Transverse colon (tissue), 4 donors: ENCODE measurements at regions not wholly inside any gene's neighbourhood (a gene's known extent, or its start where the extent isn't known, plus 50 kb on each side); places are given as distances from the start of the nearest gene placed in this dataset.
"Not testable (repeated sequence)": the region's sequence is repeated elsewhere in the genome, so short reads cannot be mapped to it uniquely, and the experiment has no call there.

Experiments
- DNase-seq: peaks from one replicate; pipeline ENCODE4 v3.0.0-alpha.2; 2019
- H3K27ac ChIP-seq, 4 donors: fragments of 200-600 bp; sonication (generic); 2 replicates each; pipeline ENCODE4 v1.5.1; 2016 to 2018; ENCODE audit warnings: inconsistent platforms in 4 of 4
- H3K27me3 ChIP-seq: fragments of 200-600 bp; sonication (generic); 2 replicates; pipeline ENCODE4 v1.5.1; 2017; ENCODE audit warnings: inconsistent platforms
- H3K36me3 ChIP-seq, 4 donors: fragments of 200-600 bp; sonication (generic); 2 replicates each; pipeline ENCODE4 v1.5.1; 2017 to 2019; ENCODE audit warnings: inconsistent platforms in 4 of 4
- H3K4me1 ChIP-seq, 4 donors: fragments of 200-600 bp; sonication (generic); 2 replicates each; pipeline ENCODE4 v1.5.1; 2017 to 2020; ENCODE audit warnings: inconsistent platforms in 4 of 4
- H3K4me3 ChIP-seq, 4 donors: fragments of 200-600 bp; sonication (generic); 1 replicate in 1 of 4; 2 replicates in 3 of 4; pipeline versions ENCODE4 v1.5.1 to v1.6.1; 2017 to 2019; ENCODE audit warnings: inconsistent platforms in 4 of 4
- H3K9me3 ChIP-seq, 2 donors: fragments of 200-600 bp; sonication (generic); 2 replicates each; pipeline ENCODE4 v1.5.1; 2017 to 2019; ENCODE audit warnings: inconsistent platforms in 2 of 2
- EP300 ChIP-seq: sonication (generic); formaldehyde crosslinking; IDR thresholded peaks from one replicate; pipeline ENCODE4 v1.6.1; 2017; ENCODE audit warnings: antibody characterized with exemption, low read depth
- POLR2A ChIP-seq: fragments of 450-650 bp; IDR thresholded peaks from one replicate; pipeline ENCODE4 v1.6.1; 2016; ENCODE audit warnings: antibody characterized with exemption, mild to moderate bottlenecking, moderate library complexity
- POLR2AphosphoS5 ChIP-seq, 3 donors: sonication (generic); formaldehyde crosslinking; IDR thresholded peaks; one replicate each; pipeline ENCODE4 v1.6.1; 2016; ENCODE audit warnings: antibody characterized with exemption in 3 of 3
- WGBS, 2 donors: methylation state at CpG; one replicate each; pipeline ENCODE4 v1.1.5; 2018; ENCODE audit warnings: low coverage in 1 of 2; 5-methylcytosine and 5-hydroxymethylcytosine counted together
- in situ Hi-C, 4 donors: fragments of 200-750 bp; cut with MboI; loops; one replicate each; pipeline versions ENCODE4 v1.15.0 to v1.15.1; 2017; ENCODE audit warnings: low sequenced_read_pairs in 3 of 4, low pct_ligation_motif_present in 1 of 4, low pct_unique_long_range_greater_than_20kb in 1 of 4
- intact Hi-C: fragments of 100-400 bp; cut with DNase I; formaldehyde crosslinking; loops from one replicate; pipeline ENCODE4 v1.15.1; 2023; ENCODE audit warnings: low total_unique reads
- TF ChIP-seq, protein P1 (sequence below), 5 experiments: fragments of 200-600 bp in 3 of 5; fragments of 450-650 bp in 2 of 5; sonication (generic) in 3 of 5; IDR thresholded peaks; 1 replicate in 2 of 5; 2 replicates in 3 of 5; pipeline ENCODE4 v1.5.1; 2016 to 2017; ENCODE audit warnings: antibody characterized with exemption in 5 of 5, inconsistent platforms in 3 of 5, mild to moderate bottlenecking in 2 of 5, moderate library complexity in 1 of 5

DNA sequence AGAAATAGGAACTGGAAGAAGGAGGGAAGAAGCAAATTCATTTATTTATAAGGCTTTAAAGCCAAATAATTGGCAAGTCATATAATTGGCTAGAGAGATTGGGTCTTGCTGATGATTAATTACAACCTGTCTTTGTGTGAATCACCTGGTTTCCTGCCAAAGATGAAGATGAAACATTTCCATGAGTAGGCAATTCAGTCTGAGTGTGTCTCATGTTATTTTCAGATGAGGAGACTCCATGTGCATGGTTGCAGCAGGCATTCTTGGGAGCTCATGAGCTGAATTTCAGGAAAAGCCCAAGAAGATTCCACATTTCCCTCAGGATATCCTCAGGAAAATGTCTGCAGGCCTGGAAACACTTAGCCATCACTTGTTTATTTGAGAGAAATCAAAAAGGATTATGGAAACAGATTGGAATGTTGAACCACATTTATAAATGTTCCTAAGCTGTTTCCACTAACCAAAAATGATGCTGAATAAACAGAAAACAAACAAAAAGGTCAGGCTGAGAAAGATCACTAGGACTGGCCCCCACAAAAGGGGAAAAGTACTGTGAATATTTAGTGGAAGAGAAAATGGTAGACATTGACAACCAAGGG lies 632.7 kb upstream of the AMELY start:
- no peak overlapping the region for H3K4me3 ChIP-seq
- no peaks in the 10 kb centered on the region for H3K4me1 ChIP-seq
- no peaks in the 10 kb centered on the region for H3K27me3 ChIP-seq
- H3K36me3 ChIP-seq = no peaks in the 10 kb centered on the region
- DNase-seq = no peak
- in situ Hi-C loops = no loop called here
- TF ChIP-seq POLR2AphosphoS5 (IDR thresholded peaks at IDR 0.05) (no peak), EP300 (no peak), POLR2A (no peak)
- TF ChIP-seq, protein P1, sequence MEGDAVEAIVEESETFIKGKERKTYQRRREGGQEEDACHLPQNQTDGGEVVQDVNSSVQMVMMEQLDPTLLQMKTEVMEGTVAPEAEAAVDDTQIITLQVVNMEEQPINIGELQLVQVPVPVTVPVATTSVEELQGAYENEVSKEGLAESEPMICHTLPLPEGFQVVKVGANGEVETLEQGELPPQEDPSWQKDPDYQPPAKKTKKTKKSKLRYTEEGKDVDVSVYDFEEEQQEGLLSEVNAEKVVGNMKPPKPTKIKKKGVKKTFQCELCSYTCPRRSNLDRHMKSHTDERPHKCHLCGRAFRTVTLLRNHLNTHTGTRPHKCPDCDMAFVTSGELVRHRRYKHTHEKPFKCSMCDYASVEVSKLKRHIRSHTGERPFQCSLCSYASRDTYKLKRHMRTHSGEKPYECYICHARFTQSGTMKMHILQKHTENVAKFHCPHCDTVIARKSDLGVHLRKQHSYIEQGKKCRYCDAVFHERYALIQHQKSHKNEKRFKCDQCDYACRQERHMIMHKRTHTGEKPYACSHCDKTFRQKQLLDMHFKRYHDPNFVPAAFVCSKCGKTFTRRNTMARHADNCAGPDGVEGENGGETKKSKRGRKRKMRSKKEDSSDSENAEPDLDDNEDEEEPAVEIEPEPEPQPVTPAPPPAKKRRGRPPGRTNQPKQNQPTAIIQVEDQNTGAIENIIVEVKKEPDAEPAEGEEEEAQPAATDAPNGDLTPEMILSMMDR (IDR thresholded peaks at IDR 0.05) = no peak
- no peak overlapping the region for H3K27ac ChIP-seq
- no peaks in the 10 kb centered on the region for H3K9me3 ChIP-seq
- intact Hi-C loops = no loop called here

DNA sequence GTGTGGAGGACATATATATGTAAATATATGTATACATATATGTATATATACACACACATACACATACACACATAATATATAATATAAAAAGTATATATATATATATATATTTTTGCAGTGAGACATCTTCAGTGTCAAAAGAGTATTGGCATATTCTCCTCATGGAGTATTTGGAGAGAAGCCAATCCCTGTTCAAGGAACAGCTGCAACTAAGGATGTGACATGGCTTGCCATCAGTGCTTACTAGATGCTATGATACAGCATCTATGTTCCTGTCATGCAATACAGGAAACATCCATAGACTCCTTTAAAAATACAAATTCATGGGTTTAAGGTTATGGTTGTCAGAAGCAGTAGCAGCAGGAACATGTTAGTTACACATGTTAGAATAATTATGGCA lies 632.0 kb upstream of the AMELY start:
- intact Hi-C loops (no loop called here), in situ Hi-C loops (no loop called here)

DNA sequence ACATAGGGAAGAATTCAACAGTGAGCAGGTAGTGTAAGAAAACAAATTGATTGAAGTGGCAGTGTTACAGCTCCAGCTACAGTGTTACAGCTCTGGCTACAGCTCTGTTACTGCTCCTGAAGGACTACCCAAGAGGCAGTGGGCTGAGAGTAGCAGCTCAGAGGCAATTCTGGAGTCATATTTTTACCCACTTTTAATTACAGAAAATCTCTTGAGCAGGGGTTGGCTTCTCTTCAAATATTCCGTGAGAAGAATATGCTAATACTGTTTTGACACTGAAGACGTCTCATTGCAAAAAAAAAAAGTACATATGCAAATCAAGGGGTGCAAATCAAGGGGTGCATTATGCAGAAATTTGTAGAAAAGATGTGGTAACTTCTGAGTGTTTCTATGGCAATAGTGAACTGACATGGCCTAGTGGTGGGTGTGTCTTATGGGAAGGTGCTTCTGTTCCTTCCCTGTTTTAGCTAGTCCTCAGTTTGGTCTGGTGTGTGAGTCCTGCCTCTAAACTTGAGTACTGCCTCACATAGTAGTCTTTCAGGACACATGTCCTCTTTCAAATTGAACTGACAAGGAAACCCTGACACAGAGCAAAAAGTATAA lies 630.8 kb upstream of the AMELY start:
- DNase-seq = no peak
- Histone ChIP-seq H3K27ac (no peak overlapping the region), H3K27me3 (no peaks in the 10 kb centered on the region), H3K36me3 (no peaks in the 10 kb centered on the region), H3K4me1 (no peaks in the 10 kb centered on the region), H3K9me3 (no peaks in the 10 kb centered on the region), H3K4me3 (no peak overlapping the region)
- TF ChIP-seq, protein P1 (IDR thresholded peaks at IDR 0.05) = no peak
- TF ChIP-seq EP300 = no peak
- TF ChIP-seq POLR2AphosphoS5 (IDR thresholded peaks at IDR 0.05) = no peak
- in situ Hi-C loops = no loop called here
- intact Hi-C loops = no loop called here
- no CpG with 5 or more reads among the region's 2 CpGs for WGBS, 2 donors

More for the DNA sequence above, 632.0 kb upstream of the AMELY start:
- Histone ChIP-seq H3K4me1 (no peaks in the 10 kb centered on the region), H3K27me3 (no peaks in the 10 kb centered on the region), H3K36me3 (no peaks in the 10 kb centered on the region), H3K9me3 (no peaks in the 10 kb centered on the region), H3K4me3 (no peak overlapping the region), H3K27ac (no peak overlapping the region)
- TF ChIP-seq POLR2A = no peak
- TF ChIP-seq POLR2AphosphoS5 (IDR thresholded peaks at IDR 0.05) = no peak
- no peak for TF ChIP-seq EP300
- TF ChIP-seq, protein P1 (IDR thresholded peaks at IDR 0.05) = no peak
- DNase-seq = no peak

DNA sequence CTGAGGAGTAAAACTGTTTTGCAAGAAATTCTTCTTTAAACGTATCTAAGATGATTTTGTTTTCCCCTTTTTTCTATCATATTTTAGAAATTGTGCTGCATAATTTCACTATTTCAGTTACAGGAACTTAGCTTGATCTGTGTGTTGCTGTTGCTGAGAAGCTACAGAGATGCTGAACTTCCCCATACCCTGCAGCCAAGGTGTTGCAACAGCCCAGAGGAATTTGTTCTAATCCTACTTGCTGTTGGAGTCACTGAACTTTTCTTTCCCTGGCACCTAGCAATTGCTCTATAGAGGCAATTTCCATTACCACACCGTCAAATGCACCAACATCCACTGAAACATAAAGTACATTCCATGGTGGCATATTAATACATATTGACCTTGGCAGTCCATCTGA lies 617.8 kb upstream of the AMELY start:
- Histone ChIP-seq H3K4me3 (no peak overlapping the region), H3K4me1 (no peaks in the 10 kb centered on the region), H3K36me3 (no peaks in the 10 kb centered on the region), H3K9me3 (no peaks in the 10 kb centered on the region), H3K27me3 (no peaks in the 10 kb centered on the region), H3K27ac (no peak overlapping the region)
- no peak for TF ChIP-seq POLR2AphosphoS5 (IDR thresholded peaks at IDR 0.05)
- no peak for TF ChIP-seq EP300
- TF ChIP-seq, protein P1 (IDR thresholded peaks at IDR 0.05) = no peak
- no peak for TF ChIP-seq POLR2A
- no peak for DNase-seq
- WGBS, 2 donors = no CpG with 5 or more reads among the region's 2 CpGs
- in situ Hi-C loops (no loop called here), intact Hi-C loops (no loop called here)

DNA sequence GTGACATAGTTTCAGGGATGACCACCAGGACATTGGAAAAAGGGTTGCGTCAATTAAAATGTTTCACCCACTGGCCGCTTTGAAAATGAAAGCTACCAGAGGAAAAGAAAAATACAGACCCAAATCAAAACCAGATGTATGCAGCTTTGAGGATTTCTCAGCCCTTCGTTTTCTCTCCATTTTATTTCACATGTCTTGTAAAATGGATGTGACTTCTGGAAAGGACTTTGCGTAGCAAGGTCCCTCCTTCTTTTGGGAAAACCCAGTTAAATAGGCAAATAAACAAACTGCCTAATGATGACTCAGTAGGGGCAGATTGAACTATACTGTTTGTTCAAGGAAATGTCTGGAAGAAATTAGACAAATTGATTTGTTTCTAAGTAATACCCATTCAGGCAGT lies 616.0 kb upstream of the AMELY start:
- H3K36me3 ChIP-seq, H3K4me1 ChIP-seq, H3K27ac ChIP-seq, in situ Hi-C loops, intact Hi-C loops, H3K27me3 ChIP-seq, DNase-seq, H3K9me3 ChIP-seq, H3K4me3 ChIP-seq: not testable (repeated sequence)
- WGBS, 2 donors = 71% methylated on average over 4 of the region's 4 CpGs; no CpG with 5 or more reads in 1 of the 2 donors
